ENCODE measurements at regions not wholly inside any gene's neighbourhood (a gene's known extent, or its start where the extent isn't known, plus 50 kb on each side); places are given as distances from the start of the nearest gene placed in this dataset.

- POLR2A ChIA-PET, result no interaction called here
- Histone ChIP-seq H3K4me1 (ENCODE audit: control insufficient read depth, insufficient read depth, low read length) (no peaks in the 10 kb centered on the region), H3K36me3 (ENCODE audit: control insufficient read depth in 2 of 2, insufficient read depth in 1 of 2, low read length in 2 of 2) (no peaks in the 10 kb centered on the region), H3K27ac (ENCODE audit: extremely low read depth, low read depth, low read length) (no peak overlapping the region), H3K9me3 (ENCODE audit: control insufficient read depth, insufficient read depth, low read depth, low read length) (no peaks in the 10 kb centered on the region), H3K4me3 (ENCODE audit: low read depth, low read length) (no peak overlapping the region)
- CTCF ChIA-PET, result no interaction called here
- no peak for TF ChIP-seq ZNF701 (tag by site-specific recombination; IDR thresholded peaks at IDR 0.05)
- no peak for TF ChIP-seq ZNF354C (tag by site-specific recombination; IDR thresholded peaks at IDR 0.05; ENCODE audit: borderline replicate concordance, low read depth)
- TF ChIP-seq ZNF624 (tag by site-specific recombination; IDR thresholded peaks at IDR 0.05), result no peak
- no peak for TF ChIP-seq ZNF175 (tag by site-specific recombination; IDR thresholded peaks at IDR 0.05)
- TF ChIP-seq ZNF202 (tag by site-specific recombination; IDR thresholded peaks at IDR 0.05; ENCODE audit: borderline replicate concordance), result no peak
- TF ChIP-seq KLF1 (tag by site-specific recombination; IDR thresholded peaks at IDR 0.05), result no peak
- TF ChIP-seq ZNF184 (tag by site-specific recombination; IDR thresholded peaks at IDR 0.05), result no peak
- TF ChIP-seq ZNF555 (tag by site-specific recombination; conservative IDR thresholded peaks at IDR 0.05), result no peak
- no peak for TF ChIP-seq ZNF561 (tag by site-specific recombination; IDR thresholded peaks at IDR 0.05; ENCODE audit: borderline replicate concordance)
- TF ChIP-seq, protein P1, sequence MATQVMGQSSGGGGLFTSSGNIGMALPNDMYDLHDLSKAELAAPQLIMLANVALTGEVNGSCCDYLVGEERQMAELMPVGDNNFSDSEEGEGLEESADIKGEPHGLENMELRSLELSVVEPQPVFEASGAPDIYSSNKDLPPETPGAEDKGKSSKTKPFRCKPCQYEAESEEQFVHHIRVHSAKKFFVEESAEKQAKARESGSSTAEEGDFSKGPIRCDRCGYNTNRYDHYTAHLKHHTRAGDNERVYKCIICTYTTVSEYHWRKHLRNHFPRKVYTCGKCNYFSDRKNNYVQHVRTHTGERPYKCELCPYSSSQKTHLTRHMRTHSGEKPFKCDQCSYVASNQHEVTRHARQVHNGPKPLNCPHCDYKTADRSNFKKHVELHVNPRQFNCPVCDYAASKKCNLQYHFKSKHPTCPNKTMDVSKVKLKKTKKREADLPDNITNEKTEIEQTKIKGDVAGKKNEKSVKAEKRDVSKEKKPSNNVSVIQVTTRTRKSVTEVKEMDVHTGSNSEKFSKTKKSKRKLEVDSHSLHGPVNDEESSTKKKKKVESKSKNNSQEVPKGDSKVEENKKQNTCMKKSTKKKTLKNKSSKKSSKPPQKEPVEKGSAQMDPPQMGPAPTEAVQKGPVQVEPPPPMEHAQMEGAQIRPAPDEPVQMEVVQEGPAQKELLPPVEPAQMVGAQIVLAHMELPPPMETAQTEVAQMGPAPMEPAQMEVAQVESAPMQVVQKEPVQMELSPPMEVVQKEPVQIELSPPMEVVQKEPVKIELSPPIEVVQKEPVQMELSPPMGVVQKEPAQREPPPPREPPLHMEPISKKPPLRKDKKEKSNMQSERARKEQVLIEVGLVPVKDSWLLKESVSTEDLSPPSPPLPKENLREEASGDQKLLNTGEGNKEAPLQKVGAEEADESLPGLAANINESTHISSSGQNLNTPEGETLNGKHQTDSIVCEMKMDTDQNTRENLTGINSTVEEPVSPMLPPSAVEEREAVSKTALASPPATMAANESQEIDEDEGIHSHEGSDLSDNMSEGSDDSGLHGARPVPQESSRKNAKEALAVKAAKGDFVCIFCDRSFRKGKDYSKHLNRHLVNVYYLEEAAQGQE (tag by site-specific recombination; IDR thresholded peaks at IDR 0.05), result no peak
- no peak for TF ChIP-seq ZNF266 (tag by site-specific recombination; IDR thresholded peaks at IDR 0.05; ENCODE audit: low read depth)
Measured at GRCh38 chr17:27402943-27403342, 53.3 kb upstream of the KSR1 start.

GRCh38 chr17:27403480-27404005, 52.7 kb upstream of the KSR1 start:
- POLR2A ChIA-PET, result no interaction called here
- Histone ChIP-seq H3K27ac (ENCODE audit: extremely low read depth, low read depth, low read length) (no peak overlapping the region), H3K4me1 (ENCODE audit: control insufficient read depth, insufficient read depth, low read length) (no peaks in the 10 kb centered on the region), H3K9me3 (ENCODE audit: control insufficient read depth, insufficient read depth, low read depth, low read length) (no peaks in the 10 kb centered on the region), H3K4me3 (ENCODE audit: low read depth, low read length) (no peak overlapping the region), H3K36me3 (ENCODE audit: control insufficient read depth in 2 of 2, insufficient read depth in 1 of 2, low read length in 2 of 2) (no peaks in the 10 kb centered on the region)
- CTCF ChIA-PET, result no interaction called here
- TF ChIP-seq ZNF140 (tag by site-specific recombination; IDR thresholded peaks at IDR 0.05), result no peak
- TF ChIP-seq ZNF488 (tag by site-specific recombination; IDR thresholded peaks at IDR 0.05), result no peak
- no peak for TF ChIP-seq ZNF521 (tag by site-specific recombination; IDR thresholded peaks at IDR 0.05)
- no peak for TF ChIP-seq ZNF660 (tag by site-specific recombination; IDR thresholded peaks at IDR 0.05)
- no peak for TF ChIP-seq GLI4 (tag by site-specific recombination; IDR thresholded peaks at IDR 0.05)
- no peak for TF ChIP-seq GLIS2 (tag by site-specific recombination; IDR thresholded peaks at IDR 0.05)
- TF ChIP-seq ZNF274 (IDR thresholded peaks at IDR 0.05; ENCODE audit: low read length), result no peak
- TF ChIP-seq ZNF274 (tag by site-specific recombination; IDR thresholded peaks at IDR 0.05; ENCODE audit: borderline replicate concordance), result no peak
- TF ChIP-seq ZNF248 (tag by site-specific recombination; IDR thresholded peaks at IDR 0.05), result no peak
- TF ChIP-seq ZNF302 (tag by site-specific recombination; IDR thresholded peaks at IDR 0.05; ENCODE audit: low read depth), result no peak
- TF ChIP-seq BCL6B (tag by site-specific recombination; IDR thresholded peaks at IDR 0.05), result no peak
- TF ChIP-seq PRDM6 (tag by site-specific recombination; IDR thresholded peaks at IDR 0.05), result no peak
- no peak for TF ChIP-seq ZNF624 (tag by site-specific recombination; IDR thresholded peaks at IDR 0.05)
- TF ChIP-seq, protein P1 (tag by site-specific recombination; IDR thresholded peaks at IDR 0.05), result no peak
- no peak for TF ChIP-seq ZNF266 (tag by site-specific recombination; IDR thresholded peaks at IDR 0.05; ENCODE audit: low read depth)
- no peak for TF ChIP-seq MEIS1 (CRISPR knock-in tag; IDR thresholded peaks at IDR 0.05; ENCODE audit: borderline replicate concordance)
- no peak for TF ChIP-seq EGR2 (tag by site-specific recombination; IDR thresholded peaks at IDR 0.05; ENCODE audit: low read depth)
